ENCODE measurements at regions not wholly inside any gene's neighbourhood (a gene's known extent, or its start where the extent isn't known, plus 50 kb on each side); places are given as distances from the start of the nearest gene placed in this dataset.

DNA sequence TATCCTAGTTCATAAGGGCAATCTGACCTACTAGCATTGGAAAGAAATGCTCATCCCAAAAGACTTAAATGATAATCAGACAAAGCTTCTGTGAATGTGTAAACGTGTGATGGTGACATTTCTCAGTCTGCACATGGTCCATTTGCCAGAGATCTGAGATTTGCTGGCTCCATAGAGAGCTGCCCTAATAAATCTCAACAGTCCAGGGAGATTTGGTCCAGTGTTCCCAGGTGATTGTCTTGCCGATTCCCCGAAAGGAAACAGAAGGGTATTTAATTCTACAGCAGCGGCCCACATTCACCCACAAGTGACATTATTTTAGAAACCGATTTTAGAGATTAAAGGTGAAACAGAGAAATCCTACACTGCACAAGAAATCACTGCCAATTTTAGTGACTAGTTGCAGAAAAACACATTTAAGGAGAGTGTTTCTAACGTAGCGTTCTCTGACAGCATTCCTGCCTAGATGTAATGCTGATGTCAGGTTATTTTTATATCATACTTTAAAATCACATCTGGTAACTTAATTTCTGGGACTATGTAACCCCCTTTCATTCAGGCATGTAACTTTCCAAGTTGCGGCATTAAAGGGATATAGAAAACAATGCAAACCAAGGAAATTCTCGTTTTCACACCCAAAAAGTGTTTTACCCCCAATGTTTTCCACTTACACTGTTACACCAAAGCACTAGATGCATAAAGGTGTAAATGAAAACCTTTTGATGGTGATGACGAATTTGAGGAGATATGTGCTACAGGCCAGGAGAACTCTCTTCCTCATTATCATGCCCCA is 231.9 kb upstream of the FN1 start:
- Histone ChIP-seq H3K36me3 (no peaks in the 10 kb centered on the region), H3K27ac (no peak overlapping the region), H3K27me3 (peaks cover 98% of the 10 kb centered on the region), H3K4me1 (ENCODE audit: control insufficient read depth in 1 of 2, insufficient read depth in 1 of 2, low read depth in 1 of 2, low read length in 1 of 2) (no peaks in the 10 kb centered on the region), H3K9me3 (no peaks in the 10 kb centered on the region), H3K4me3 (ENCODE audit: low read depth in 1 of 2, low read length in 1 of 2) (no peak overlapping the region)
- TF ChIP-seq, protein P1, sequence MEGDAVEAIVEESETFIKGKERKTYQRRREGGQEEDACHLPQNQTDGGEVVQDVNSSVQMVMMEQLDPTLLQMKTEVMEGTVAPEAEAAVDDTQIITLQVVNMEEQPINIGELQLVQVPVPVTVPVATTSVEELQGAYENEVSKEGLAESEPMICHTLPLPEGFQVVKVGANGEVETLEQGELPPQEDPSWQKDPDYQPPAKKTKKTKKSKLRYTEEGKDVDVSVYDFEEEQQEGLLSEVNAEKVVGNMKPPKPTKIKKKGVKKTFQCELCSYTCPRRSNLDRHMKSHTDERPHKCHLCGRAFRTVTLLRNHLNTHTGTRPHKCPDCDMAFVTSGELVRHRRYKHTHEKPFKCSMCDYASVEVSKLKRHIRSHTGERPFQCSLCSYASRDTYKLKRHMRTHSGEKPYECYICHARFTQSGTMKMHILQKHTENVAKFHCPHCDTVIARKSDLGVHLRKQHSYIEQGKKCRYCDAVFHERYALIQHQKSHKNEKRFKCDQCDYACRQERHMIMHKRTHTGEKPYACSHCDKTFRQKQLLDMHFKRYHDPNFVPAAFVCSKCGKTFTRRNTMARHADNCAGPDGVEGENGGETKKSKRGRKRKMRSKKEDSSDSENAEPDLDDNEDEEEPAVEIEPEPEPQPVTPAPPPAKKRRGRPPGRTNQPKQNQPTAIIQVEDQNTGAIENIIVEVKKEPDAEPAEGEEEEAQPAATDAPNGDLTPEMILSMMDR (IDR thresholded peaks at IDR 0.05): no peak

DNA sequence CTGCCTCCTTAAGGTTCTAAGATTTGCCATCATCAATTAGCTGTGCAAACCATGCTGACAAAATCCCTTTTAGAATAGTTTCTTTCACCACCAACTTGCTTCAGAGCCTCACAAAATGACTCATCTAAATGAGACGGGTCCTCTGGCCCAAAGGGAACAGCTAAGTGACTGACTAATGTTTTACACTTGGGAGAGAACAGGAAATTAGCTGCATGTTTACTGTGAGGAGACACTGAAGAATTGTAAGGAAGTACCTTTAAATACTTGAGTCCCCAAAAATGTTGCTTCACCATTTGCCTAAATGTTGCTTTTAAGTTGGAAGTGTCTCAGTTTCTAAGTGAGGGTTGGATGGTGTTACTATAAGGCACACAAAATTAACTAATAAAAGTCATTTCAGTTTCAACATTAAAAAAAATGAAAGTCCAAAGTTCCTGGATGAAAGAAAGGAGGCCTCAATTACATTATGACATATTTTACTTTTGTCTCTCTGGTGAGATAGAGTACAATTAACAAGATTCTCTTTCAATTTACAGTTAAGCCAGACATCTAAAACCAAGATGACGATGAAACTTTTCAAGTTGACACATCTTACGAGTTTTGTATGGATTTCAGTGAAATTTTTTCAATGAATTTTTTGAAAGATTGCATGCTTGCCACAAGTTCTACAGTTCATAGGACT is 229.1 kb upstream of the FN1 start:
- Histone ChIP-seq H3K4me1 (ENCODE audit: control insufficient read depth in 1 of 2, insufficient read depth in 1 of 2, low read depth in 1 of 2, low read length in 1 of 2) (no peaks in the 10 kb centered on the region), H3K27ac (no peak overlapping the region), H3K27me3 (peaks cover 91% of the 10 kb centered on the region), H3K36me3 (no peaks in the 10 kb centered on the region), H3K4me3 (ENCODE audit: low read depth in 1 of 2, low read length in 1 of 2) (no peak overlapping the region), H3K9me3 (no peaks in the 10 kb centered on the region)
- TF ChIP-seq, protein P1 (IDR thresholded peaks at IDR 0.05): no peak

DNA sequence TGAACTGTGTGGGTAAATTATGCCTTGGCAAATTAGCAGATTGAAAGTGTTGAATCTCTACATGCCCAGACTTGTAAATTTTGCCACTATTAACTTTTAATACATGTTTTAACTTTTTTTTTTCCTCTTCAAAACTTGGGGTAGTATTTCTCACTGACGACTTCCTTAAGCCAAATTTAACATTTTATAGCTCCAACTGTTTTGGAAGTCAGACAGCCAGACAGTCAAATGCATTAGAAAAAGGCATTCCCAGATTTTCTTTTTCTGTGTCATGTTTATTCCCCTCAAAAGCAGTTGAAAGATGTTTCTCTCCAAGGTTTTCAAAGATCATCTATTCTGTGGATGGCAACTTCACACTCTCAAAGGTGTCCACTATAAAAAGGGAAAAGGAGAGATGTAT is 226.8 kb upstream of the FN1 start:
- Histone ChIP-seq H3K4me3 (ENCODE audit: low read depth in 1 of 2, low read length in 1 of 2) (no peak overlapping the region), H3K9me3 (no peaks in the 10 kb centered on the region), H3K36me3 (no peaks in the 10 kb centered on the region), H3K27ac (no peak overlapping the region), H3K4me1 (ENCODE audit: control insufficient read depth in 1 of 2, insufficient read depth in 1 of 2, low read depth in 1 of 2, low read length in 1 of 2) (no peaks in the 10 kb centered on the region), H3K27me3 (peaks cover 69% of the 10 kb centered on the region)
- TF ChIP-seq, protein P1 (IDR thresholded peaks at IDR 0.05): no peak

DNA sequence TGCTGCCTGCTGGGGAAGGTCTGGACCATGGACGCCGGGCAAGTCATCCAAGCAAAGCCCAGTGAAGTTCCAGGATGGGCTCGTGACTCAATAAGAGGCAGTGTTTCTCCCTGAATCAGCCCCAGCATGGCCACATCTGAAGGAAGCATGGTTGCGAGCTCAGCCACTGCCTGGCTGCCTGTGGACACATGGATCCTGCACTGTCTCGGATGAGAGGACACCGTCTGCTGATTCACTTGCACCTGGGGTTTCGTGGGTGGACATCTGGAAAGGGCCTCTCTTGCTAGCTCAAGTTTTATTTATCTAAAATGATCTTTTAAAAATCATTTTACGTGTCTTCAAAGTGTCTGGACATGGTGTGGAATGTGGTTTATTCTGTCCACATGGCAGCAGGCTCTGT is 224.8 kb upstream of the FN1 start:
- Histone ChIP-seq H3K9me3 (no peaks in the 10 kb centered on the region), H3K27ac (no peak overlapping the region), H3K4me3 (ENCODE audit: low read depth in 1 of 2, low read length in 1 of 2) (no peak overlapping the region), H3K4me1 (ENCODE audit: control insufficient read depth in 1 of 2, insufficient read depth in 1 of 2, low read depth in 1 of 2, low read length in 1 of 2) (no peaks in the 10 kb centered on the region), H3K36me3 (no peaks in the 10 kb centered on the region), H3K27me3 (peaks cover 63% of the 10 kb centered on the region)
- TF ChIP-seq, protein P1 (IDR thresholded peaks at IDR 0.05): no peak

DNA sequence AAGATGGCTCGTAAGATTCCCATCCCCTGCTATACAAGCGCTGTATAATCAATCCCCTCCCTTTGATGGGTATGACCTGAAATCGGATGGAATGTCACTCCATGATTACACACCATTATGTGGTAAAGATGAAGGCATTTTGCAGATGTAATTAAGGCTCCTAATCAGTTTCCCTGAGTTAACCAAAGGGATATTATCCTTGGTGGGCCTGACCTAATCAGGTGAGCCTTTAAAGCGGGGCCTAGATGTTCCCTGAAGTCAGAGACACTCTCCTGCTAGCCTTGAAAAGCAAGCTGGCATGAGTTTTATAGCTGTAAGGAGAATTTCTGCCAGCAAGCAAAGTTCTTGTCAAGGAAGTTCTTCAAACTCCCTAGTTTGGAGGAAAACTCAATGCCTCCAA is 223.8 kb upstream of the FN1 start:
- Histone ChIP-seq H3K9me3 (no peaks in the 10 kb centered on the region), H3K36me3 (no peaks in the 10 kb centered on the region), H3K4me1 (ENCODE audit: control insufficient read depth in 1 of 2, insufficient read depth in 1 of 2, low read depth in 1 of 2, low read length in 1 of 2) (no peaks in the 10 kb centered on the region), H3K27ac (no peak overlapping the region), H3K4me3 (ENCODE audit: low read depth in 1 of 2, low read length in 1 of 2) (no peak overlapping the region), H3K27me3 (peaks cover 53% of the 10 kb centered on the region)
- TF ChIP-seq, protein P1 (IDR thresholded peaks at IDR 0.05): no peak
